IMR-90 (cell line): ENCODE measurements at regions not wholly inside any gene's neighbourhood (a gene's known extent, or its start where the extent isn't known, plus 50 kb on each side); places are given as distances from the start of the nearest gene placed in this dataset.

ENCODE experiments used
- ATAC-seq: fragments of 200-7000 bp; cut with Tn5 transposase; 2 replicates; pipeline ENCODE4 v1.9.1; 2020; ENCODE audit warnings: low read depth, mild to moderate bottlenecking, moderate library complexity
- BruUV-seq: library from RNA; stranded (reverse); fragments of 400-500 nt; replicated peaks from 2 replicates; lab custom pipeline; 2021; lab: Mats Ljungman, UMichigan
- CTCF ChIA-PET: fragments of 300-600 bp; formaldehyde crosslinking; extraction: SDS; loops from one replicate; lab custom pipeline; 2021; ENCODE audit warnings: antibody characterized with exemption; lab: Yijun Ruan, JAX
- POLR2A ChIA-PET: fragments of 300-600 bp; sonication (Branson Sonifier 250); formaldehyde crosslinking; loops from one replicate; lab custom pipeline; 2022; ENCODE audit warnings: antibody characterized with exemption; ENCODE audit not compliant: unreplicated experiment; lab: Charles Lee
- DNase-seq: peaks from one replicate; pipeline ENCODE4 v3.0.0; 2013
- H2AFZ ChIP-seq: replicated peaks from 2 replicates; pipeline ENCODE3; 2013; ENCODE audit warnings: low read length, mild to moderate bottlenecking; ENCODE audit not compliant: poor library complexity
- H2AK5ac ChIP-seq: 2 replicates; pipeline ENCODE4 v1.6.1; 2013; ENCODE audit warnings: low read depth, low read length, inconsistent platforms
- H2AK9ac ChIP-seq: replicated peaks from 2 replicates; pipeline ENCODE3; 2013; ENCODE audit warnings: mild to moderate bottlenecking, low read depth, low read length, moderate library complexity; ENCODE audit not compliant: poor library complexity
- H2BK120ac ChIP-seq: 2 replicates; pipeline ENCODE4 v1.6.1; 2013; ENCODE audit warnings: low read depth, low read length, inconsistent platforms
- H2BK15ac ChIP-seq: 3 replicates; pipeline ENCODE4 v1.6.1; 2013; ENCODE audit warnings: low read depth, low read length, inconsistent platforms
- H2BK20ac ChIP-seq: 2 replicates; pipeline ENCODE4 v1.6.1; 2013; ENCODE audit warnings: low read depth, mild to moderate bottlenecking, inconsistent platforms, low read length, moderate library complexity
- H2BK5ac ChIP-seq: 2 replicates; pipeline ENCODE4 v1.6.1; 2013; ENCODE audit warnings: mild to moderate bottlenecking, low read depth, low read length, inconsistent platforms; ENCODE audit not compliant: poor library complexity, severe bottlenecking
- H3K14ac ChIP-seq: replicated peaks from 2 replicates; pipeline ENCODE4 v1.6.1; 2013; ENCODE audit warnings: low read depth, low read length, inconsistent platforms
- H3K18ac ChIP-seq: 2 replicates; pipeline ENCODE4 v1.6.1; 2013; ENCODE audit warnings: low read depth, low read length, control low read depth
- H3K23ac ChIP-seq: 2 replicates; pipeline ENCODE4 v1.6.1; 2013; ENCODE audit warnings: low read depth, low read length, inconsistent platforms
- H3K27ac ChIP-seq: 2 replicates; pipeline ENCODE4 v1.5.1; 2013; ENCODE audit warnings: mild to moderate bottlenecking, control low read depth, low read length; ENCODE audit not compliant: insufficient read depth
- H3K27me3 ChIP-seq: 2 replicates; pipeline ENCODE4 v1.6.1; 2013; ENCODE audit warnings: low read length; ENCODE audit not compliant: control insufficient read depth, insufficient read depth
- H3K36me3 ChIP-seq: 2 replicates; pipeline ENCODE4 v1.6.1; 2013; ENCODE audit warnings: low read length, mixed read lengths; ENCODE audit not compliant: control insufficient read depth, insufficient read depth
- H3K4ac ChIP-seq: 2 replicates; pipeline ENCODE4 v1.6.1; 2013; ENCODE audit warnings: low read depth, low read length, inconsistent platforms
- H3K4me1 ChIP-seq: 2 replicates; pipeline ENCODE4 v1.6.1; 2013; ENCODE audit warnings: low read length, mixed read lengths; ENCODE audit not compliant: control insufficient read depth, insufficient read depth
- H3K4me2 ChIP-seq: 2 replicates; pipeline ENCODE4 v1.6.1; 2013; ENCODE audit warnings: low read depth, mild to moderate bottlenecking, control low read depth, low read length, moderate library complexity
- H3K4me3 ChIP-seq: 2 replicates; pipeline ENCODE4 v1.5.1; 2013; ENCODE audit warnings: low read depth, mild to moderate bottlenecking, control low read depth, low read length, moderate library complexity; ENCODE audit not compliant: insufficient read depth
- H3K56ac ChIP-seq: 2 replicates; pipeline ENCODE4 v1.6.1; 2013; ENCODE audit warnings: low read length, inconsistent platforms; ENCODE audit not compliant: insufficient read depth; ENCODE audit errors: extremely low read depth
- H3K79me1 ChIP-seq, 2 experiments: 2 replicates each; pipeline ENCODE4 v1.6.1; 2013; ENCODE audit warnings: low read length in 2 of 2, inconsistent platforms in 1 of 2, low read depth in 1 of 2
- H3K9ac ChIP-seq: 2 replicates; pipeline ENCODE4 v1.6.1; 2013; ENCODE audit warnings: low read depth, low read length, control low read depth
- H3K9me1 ChIP-seq: 2 replicates; pipeline ENCODE4 v1.6.1; 2013; ENCODE audit warnings: low read length, inconsistent platforms; ENCODE audit not compliant: insufficient read depth
- H3K9me3 ChIP-seq: 2 replicates; pipeline ENCODE4 v1.6.1; 2013; ENCODE audit warnings: low read length; ENCODE audit not compliant: control insufficient read depth, insufficient read depth
- H4K20me1 ChIP-seq: 2 replicates; pipeline ENCODE4 v1.6.1; 2013; ENCODE audit warnings: low read length, inconsistent platforms; ENCODE audit not compliant: insufficient read depth
- H4K5ac ChIP-seq: 2 replicates; pipeline ENCODE4 v1.6.1; 2013; ENCODE audit warnings: mild to moderate bottlenecking, low read depth, low read length, control low read depth
- H4K8ac ChIP-seq, 2 experiments: 2 replicates each; pipeline ENCODE4 v1.6.1; 2013; ENCODE audit warnings: low read depth in 2 of 2, low read length in 2 of 2, control low read depth in 1 of 2, inconsistent platforms in 1 of 2
- H4K91ac ChIP-seq: 2 replicates; pipeline ENCODE4 v1.6.1; 2013; ENCODE audit warnings: low read depth, low read length, inconsistent platforms; ENCODE audit not compliant: insufficient read depth
- MAZ ChIP-seq: IDR thresholded peaks from 2 replicates; pipeline ENCODE4 v1.6.1; 2012; ENCODE audit warnings: low read depth, mild to moderate bottlenecking, low read length, improper control_type of control experiment, moderate library complexity, borderline replicate concordance
- NFE2L2 ChIP-seq: fragments of 150-350 bp; IDR thresholded peaks from 2 replicates; pipeline ENCODE4 v1.6.1; 2016; ENCODE audit warnings: low read depth, mild to moderate bottlenecking, low read length
- WGBS, 2 experiments: methylation state at CpG; one replicate each; pipeline versions ENCODE4 v1.1.5 to v1.1.7; 2013; ENCODE audit warnings: missing lambda C conversion rate in 2 of 2; ENCODE audit not compliant: insufficient read length in 1 of 2; ENCODE audit errors: extremely low coverage in 2 of 2; 5-methylcytosine and 5-hydroxymethylcytosine counted together
- dilution Hi-C: fragments of 300-500 bp; cut with HindIII; formaldehyde crosslinking; loops from one replicate; pipeline ENCODE4 v1.14.3; 2018; ENCODE audit warnings: low sequenced_read_pairs; ENCODE audit not compliant: unreplicated experiment
- in situ Hi-C: fragments of 300-500 bp; cut with MboI; formaldehyde crosslinking; loops from 3 replicates; pipeline ENCODE4 v1.14.3; 2019; ENCODE audit warnings: low sequenced_read_pairs, inconsistent platforms, mixed read lengths
- intact Hi-C: fragments of 100-400 bp; cut with micrococcal nuclease; formaldehyde crosslinking; loops from 2 replicates; pipeline ENCODE4 v1.10.0; 2022

- in situ Hi-C loops (no loop called here), dilution Hi-C loops (no loop called here), intact Hi-C loops (no loop called here)
- no peak overlapping the region for H2AK9ac ChIP-seq
- H2BK20ac ChIP-seq = no peak overlapping the region
- H2BK15ac ChIP-seq = no peak overlapping the region
- H3K4me3 ChIP-seq = no peak overlapping the region
- no TSS peak for BruUV-seq
- no peak overlapping the region for H3K4me2 ChIP-seq
- H4K91ac ChIP-seq = no peak overlapping the region
- H3K27ac ChIP-seq = no peak overlapping the region
- no peaks in the 10 kb centered on the region for H3K4me1 ChIP-seq
- H3K56ac ChIP-seq = no peak overlapping the region
- H3K79me1 ChIP-seq = no peaks in the 10 kb centered on the region
- H3K4ac ChIP-seq = no peak overlapping the region
- no peak overlapping the region for H2AFZ ChIP-seq
- no peaks in the 10 kb centered on the region for H3K36me3 ChIP-seq
- no peaks in the 10 kb centered on the region for H3K27me3 ChIP-seq
- H2AK5ac ChIP-seq = no peak overlapping the region
- H3K9me1 ChIP-seq = no peaks in the 10 kb centered on the region
- no peak overlapping the region for H2BK5ac ChIP-seq
- TF ChIP-seq MAZ = no peak
- no peak for TF ChIP-seq NFE2L2
- no peak overlapping the region for H3K9ac ChIP-seq
- H4K8ac ChIP-seq = no peak overlapping the region
- DNase-seq = no peak
- no peak for ATAC-seq
- ChIA-PET CTCF (no interaction called here), POLR2A (no interaction called here)
- no peaks in the 10 kb centered on the region for H3K9me3 ChIP-seq
- no peak overlapping the region for H2BK120ac ChIP-seq
- H4K5ac ChIP-seq = no peak overlapping the region
- H3K23ac ChIP-seq = no peak overlapping the region
- no CpG with 5 or more reads among the region's 2 CpGs for WGBS, 2 experiments
- H3K14ac ChIP-seq = no peak overlapping the region
- no peak overlapping the region for H3K18ac ChIP-seq
- no peaks in the 10 kb centered on the region for H4K20me1 ChIP-seq
These were observed 168.6 kb downstream of the C7orf25 start for GRCh38 chr7:42743077-42743858.
